Breast epithelium (tissue), 4 donors: ENCODE measurements at regions not wholly inside any gene's neighbourhood (a gene's known extent, or its start where the extent isn't known, plus 50 kb on each side); places are given as distances from the start of the nearest gene placed in this dataset.
"Not testable (repeated sequence)": the region's sequence is repeated elsewhere in the genome, so short reads cannot be mapped to it uniquely, and the experiment has no call there.

Experiments used
- DNase-seq, 2 donors: peaks; one replicate each; pipeline ENCODE4 v3.0.0-alpha.2; 2019; ENCODE audit warnings: low spot score in 2 of 2
- H3K27ac ChIP-seq, 2 donors: fragments of 200-600 bp; sonication (generic) in 1 of 2; one replicate each; pipeline ENCODE4 v1.5.1; 2016 to 2019; ENCODE audit warnings: mild to moderate bottlenecking in 1 of 2
- H3K27me3 ChIP-seq, 2 donors: fragments of 200-600 bp; sonication (generic) in 1 of 2; one replicate each; pipeline versions ENCODE4 v1.5.1 to v1.6.0; 2017 to 2019; ENCODE audit warnings: control low read depth in 1 of 2, mild to moderate bottlenecking in 1 of 2
- H3K36me3 ChIP-seq: fragments of 200-600 bp; one replicate; pipeline ENCODE4 v1.5.1; 2019
- H3K4me1 ChIP-seq, 2 donors: fragments of 200-600 bp; sonication (generic); one replicate each; pipeline ENCODE4 v1.5.1; 2016 to 2019; ENCODE audit warnings: control low read depth in 1 of 2
- H3K4me3 ChIP-seq, 3 donors: fragments of 200-600 bp; sonication (generic); 1 replicate in 2 of 3; 2 replicates in 1 of 3; pipeline ENCODE4 v1.5.1; 2016 to 2019; ENCODE audit warnings: mild to moderate bottlenecking in 3 of 3, moderate library complexity in 2 of 3
- H3K9me3 ChIP-seq, 2 donors: fragments of 200-600 bp; sonication (generic) in 1 of 2; one replicate each; pipeline ENCODE4 v1.5.1; 2016 to 2019; ENCODE audit warnings: control low read depth in 1 of 2
- CTCF ChIP-seq, 3 donors: fragments of 450-650 bp; IDR thresholded peaks; one replicate each; pipeline ENCODE4 v1.5.1; 2016 to 2017; ENCODE audit warnings: antibody characterized with exemption in 3 of 3, mild to moderate bottlenecking in 3 of 3, moderate library complexity in 3 of 3
- POLR2A ChIP-seq: fragments of 450-650 bp; IDR thresholded peaks from one replicate; pipeline ENCODE4 v1.6.1; 2016; ENCODE audit warnings: antibody characterized with exemption, mild to moderate bottlenecking, moderate library complexity
- POLR2AphosphoS5 ChIP-seq, 3 donors: sonication (generic); formaldehyde crosslinking; IDR thresholded peaks; one replicate each; pipeline ENCODE4 v1.6.1; 2017; ENCODE audit warnings: antibody characterized with exemption in 3 of 3
- intact Hi-C: fragments of 100-400 bp; cut with DNase I; formaldehyde crosslinking; loops from one replicate; pipeline ENCODE4 v1.15.1; 2023; ENCODE audit warnings: low total_unique reads

- intact Hi-C loops: no loop called here
Observed at GRCh38 chr4:141356963-141357335, 136.3 kb downstream of the ZNF330 start.

GRCh38 chr4:141368241-141368640 lies 147.5 kb downstream of the ZNF330 start:
- H3K27me3 ChIP-seq, DNase-seq, H3K36me3 ChIP-seq, H3K4me1 ChIP-seq, H3K4me3 ChIP-seq, H3K27ac ChIP-seq, intact Hi-C loops: not testable (repeated sequence)
- H3K9me3 ChIP-seq: peaks cover 0 to 16% of the 10 kb centered on the region in 2 donors

More at GRCh38 chr4:141356963-141357335, 136.3 kb downstream of the ZNF330 start:
- no peak for DNase-seq
- H3K9me3 ChIP-seq: no peaks in the 10 kb centered on the region
- H3K36me3 ChIP-seq: no peaks in the 10 kb centered on the region
- no peak overlapping the region for H3K27ac ChIP-seq
- TF ChIP-seq POLR2A: no peak
- TF ChIP-seq CTCF (IDR thresholded peaks at IDR 0.05): no peak
- no peak for TF ChIP-seq POLR2AphosphoS5 (IDR thresholded peaks at IDR 0.05)
- H3K27me3 ChIP-seq: no peaks in the 10 kb centered on the region
- no peaks in the 10 kb centered on the region for H3K4me1 ChIP-seq
- no peak overlapping the region for H3K4me3 ChIP-seq

GRCh38 chr4:141371206-141371605 lies 150.5 kb downstream of the ZNF330 start:
- DNase-seq: no peak
- no peaks in the 10 kb centered on the region for H3K27me3 ChIP-seq
- H3K9me3 ChIP-seq: peaks cover 0 to 16% of the 10 kb centered on the region in 2 donors
- H3K36me3 ChIP-seq: no peaks in the 10 kb centered on the region
- TF ChIP-seq CTCF (IDR thresholded peaks at IDR 0.05) (no peak), POLR2AphosphoS5 (IDR thresholded peaks at IDR 0.05) (no peak), POLR2A (no peak)
- H3K4me3 ChIP-seq: no peak overlapping the region
- no peak overlapping the region for H3K27ac ChIP-seq
- H3K4me1 ChIP-seq: no peaks in the 10 kb centered on the region
- intact Hi-C loops: no loop called here

DNA sequence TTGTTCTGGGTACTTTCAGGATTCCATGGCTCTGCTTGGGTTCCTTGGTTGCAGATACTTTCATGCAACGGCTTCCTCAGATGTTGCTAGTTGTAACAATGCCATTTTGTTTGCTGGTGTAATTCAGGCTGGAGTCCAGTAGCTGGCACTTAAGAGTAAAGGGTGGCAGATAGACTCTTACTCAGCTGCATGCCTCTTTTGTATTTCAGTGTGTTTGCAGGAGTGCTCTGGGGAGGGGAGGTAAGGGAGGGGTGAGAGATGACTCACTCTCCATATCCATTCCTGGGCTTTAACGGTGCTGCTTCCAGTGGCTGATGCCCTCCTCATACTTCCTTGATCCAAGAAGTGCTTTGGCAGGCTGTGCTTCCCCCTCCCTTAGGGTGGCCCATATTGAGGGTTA lies 155.2 kb downstream of the ZNF330 start:
- Histone ChIP-seq H3K27ac (no peak overlapping the region), H3K36me3 (no peaks in the 10 kb centered on the region), H3K4me3 (no peak overlapping the region), H3K27me3 (no peaks in the 10 kb centered on the region), H3K9me3 (no peaks in the 10 kb centered on the region), H3K4me1 (no peaks in the 10 kb centered on the region)
- intact Hi-C loops: no loop called here
- no peak for TF ChIP-seq POLR2AphosphoS5 (IDR thresholded peaks at IDR 0.05)
- TF ChIP-seq POLR2A: no peak
- no peak for TF ChIP-seq CTCF (IDR thresholded peaks at IDR 0.05)
- no peak for DNase-seq

DNA sequence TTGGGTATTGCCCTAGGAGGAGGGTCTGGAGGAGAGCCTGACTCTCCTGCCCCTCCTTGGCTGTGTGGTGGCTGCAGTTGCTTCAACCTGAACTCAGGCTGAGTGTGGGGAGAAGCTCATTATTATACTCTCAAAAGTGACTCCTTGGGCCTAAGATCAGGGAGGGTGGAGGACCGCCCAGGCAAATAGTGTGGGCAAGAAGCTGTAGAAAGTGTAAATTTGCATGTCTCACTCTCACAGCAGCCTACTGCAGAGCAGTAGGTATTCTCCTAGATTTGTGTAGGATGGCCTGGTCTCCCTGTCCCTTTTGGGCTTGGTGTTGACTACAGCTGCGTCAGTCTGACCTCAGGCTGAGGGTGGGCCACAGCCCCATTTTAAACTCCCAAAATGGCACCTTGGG lies 156.1 kb downstream of the ZNF330 start:
- intact Hi-C loops: no loop called here
- no peak overlapping the region for H3K27ac ChIP-seq
- no peak overlapping the region for H3K4me3 ChIP-seq
- DNase-seq: no peak
- TF ChIP-seq POLR2A (no peak), CTCF (IDR thresholded peaks at IDR 0.05) (no peak), POLR2AphosphoS5 (IDR thresholded peaks at IDR 0.05) (no peak)
- H3K36me3 ChIP-seq: no peaks in the 10 kb centered on the region
- no peaks in the 10 kb centered on the region for H3K9me3 ChIP-seq
- H3K4me1 ChIP-seq: no peaks in the 10 kb centered on the region
- no peaks in the 10 kb centered on the region for H3K27me3 ChIP-seq

DNA sequence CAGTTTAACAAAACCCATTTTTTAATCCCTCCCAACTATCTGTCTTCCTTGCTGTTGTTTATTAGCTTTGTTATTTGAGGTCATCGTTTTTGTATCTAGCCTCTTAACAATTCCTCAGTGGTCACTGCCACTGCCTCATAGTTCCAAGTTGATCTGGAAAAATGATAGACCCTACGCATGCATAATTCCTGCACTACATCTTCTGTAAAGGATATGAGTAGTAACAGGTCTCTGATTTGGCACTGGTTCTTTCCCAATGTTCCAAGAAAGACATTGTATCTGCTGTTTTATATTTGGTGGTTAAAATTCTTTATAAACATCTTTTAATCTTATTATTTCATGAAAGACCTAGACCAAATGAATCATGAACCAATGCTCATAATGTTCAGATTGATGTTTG lies 166.6 kb downstream of the ZNF330 start:
- Histone ChIP-seq H3K4me3 (no peak overlapping the region), H3K4me1 (no peaks in the 10 kb centered on the region), H3K36me3 (no peaks in the 10 kb centered on the region), H3K27ac (no peak overlapping the region), H3K27me3 (no peaks in the 10 kb centered on the region), H3K9me3 (no peaks in the 10 kb centered on the region)
- DNase-seq: no peak
- TF ChIP-seq CTCF (IDR thresholded peaks at IDR 0.05) (no peak), POLR2AphosphoS5 (IDR thresholded peaks at IDR 0.05) (no peak), POLR2A (no peak)
- intact Hi-C loops: no loop called here
